Putamen (tissue), 1 donor: ENCODE measurements at regions not wholly inside any gene's neighbourhood (a gene's known extent, or its start where the extent isn't known, plus 50 kb on each side); places are given as distances from the start of the nearest gene placed in this dataset.
"Not testable (repeated sequence)": the region's sequence is repeated elsewhere in the genome, so short reads cannot be mapped to it uniquely, and the experiment has no call there.

Source experiments
- DNase-seq: peaks from one replicate; pipeline ENCODE4 v3.0.0-alpha.2; 2016; ENCODE audit warnings: low spot score

- no peak for DNase-seq
Observed at GRCh38 chr15:38614621-38615020, 50.0 kb upstream of the RASGRP1 start.

- no peak for DNase-seq
Observed at GRCh38 chr15:38617831-38618230, 53.2 kb upstream of the RASGRP1 start.

GRCh38 chr15:38618242-38618955, 53.8 kb upstream of the RASGRP1 start:
- DNase-seq, result no peak

GRCh38 chr15:38620098-38620497, 55.5 kb upstream of the RASGRP1 start:
- DNase-seq, result peak; percentile 23

- DNase-seq, result no peak
Observed at GRCh38 chr15:38620851-38621594, 56.4 kb upstream of the RASGRP1 start.

- no peak for DNase-seq
Observed at GRCh38 chr15:38622304-38622703, 57.7 kb upstream of the RASGRP1 start.

- no peak for DNase-seq
Observed at GRCh38 chr15:38622908-38623307, 58.3 kb upstream of the RASGRP1 start.

GRCh38 chr15:38623744-38624143, 59.1 kb upstream of the RASGRP1 start:
- no peak for DNase-seq

- no peak for DNase-seq
Observed at GRCh38 chr15:38624244-38625205, 59.9 kb upstream of the RASGRP1 start.

GRCh38 chr15:38625886-38626285, 61.3 kb upstream of the RASGRP1 start:
- DNase-seq, result peak; percentile 76

GRCh38 chr15:38626443-38627050, 61.9 kb upstream of the RASGRP1 start:
- DNase-seq, result peak; percentile 34

GRCh38 chr15:38627689-38628277, 63.2 kb upstream of the RASGRP1 start:
- DNase-seq, result no peak

- DNase-seq, result no peak
Observed at GRCh38 chr15:38631119-38632075, 66.8 kb upstream of the RASGRP1 start.

GRCh38 chr15:38635170-38635569, 70.6 kb upstream of the RASGRP1 start:
- no peak for DNase-seq

GRCh38 chr15:38636597-38636996, 72.0 kb upstream of the RASGRP1 start:
- DNase-seq, result no peak

GRCh38 chr15:38638126-38638525, 73.5 kb upstream of the RASGRP1 start:
- no peak for DNase-seq

- no peak for DNase-seq
Observed at GRCh38 chr15:38638811-38639210, 74.2 kb upstream of the RASGRP1 start.

GRCh38 chr15:38642689-38643270, 78.2 kb upstream of the RASGRP1 start:
- DNase-seq, result no peak

GRCh38 chr15:38644353-38644752, 79.7 kb upstream of the RASGRP1 start:
- DNase-seq, result not testable (repeated sequence)

GRCh38 chr15:38646716-38647115, 82.1 kb upstream of the RASGRP1 start:
- no peak for DNase-seq
